UCSD-AML1 (cell line): ENCODE measurements at regions not wholly inside any gene's neighbourhood (a gene's known extent, or its start where the extent isn't known, plus 50 kb on each side); places are given as distances from the start of the nearest gene placed in this dataset.
A peak's percentile ranks its signal among the peaks of the same experiment; 100 is the strongest.
"Not testable (repeated sequence)": the region's sequence is repeated elsewhere in the genome, so short reads cannot be mapped to it uniquely, and the experiment has no call there.

Source experiments
- DNase-seq: peaks from one replicate; lab custom pipeline; 2025; ENCODE audit not compliant: unreplicated experiment; lab: John Stamatoyannopoulos, UW

- no peak for DNase-seq
These were observed 393.9 kb downstream of the RPS24 start for GRCh38 chr10:78427497-78428031.

GRCh38 chr10:78428579-78428978, 394.9 kb downstream of the RPS24 start:
- no peak for DNase-seq

- DNase-seq, result no peak
These were observed 396.3 kb downstream of the RPS24 start for GRCh38 chr10:78429984-78430383.

- peak; percentile 26 for DNase-seq
These were observed 398.9 kb downstream of the RPS24 start for GRCh38 chr10:78432583-78432982.

DNA sequence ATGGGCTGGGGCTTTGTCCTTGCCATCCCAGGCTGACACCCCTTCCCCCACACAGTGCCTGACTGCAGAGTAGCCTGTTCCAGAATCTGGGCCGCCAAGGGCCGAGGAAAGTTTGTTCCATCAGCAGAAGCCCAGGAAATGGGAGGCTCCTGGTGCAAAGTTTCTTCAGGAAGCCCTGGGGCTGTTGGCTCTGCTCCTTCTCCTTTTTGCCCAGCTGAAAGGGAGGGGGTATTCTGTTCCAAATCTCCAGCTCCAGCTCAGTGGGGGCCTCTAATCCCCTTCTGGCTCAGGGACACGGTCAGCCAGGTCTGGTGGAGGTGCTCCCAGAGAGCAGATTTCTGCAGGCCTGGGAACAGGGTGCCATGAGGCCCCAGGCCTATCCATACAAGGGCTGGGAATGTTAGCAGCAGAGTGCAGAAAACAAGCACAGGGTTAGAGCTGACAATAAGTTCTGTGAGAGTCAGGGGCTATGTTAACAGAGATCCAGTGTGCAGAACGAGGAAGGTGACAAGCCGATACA, 399.5 kb downstream of the RPS24 start:
- no peak for DNase-seq

- no peak for DNase-seq
These were observed 400.3 kb downstream of the RPS24 start for GRCh38 chr10:78433766-78434535.

- no peak for DNase-seq
These were observed 401.2 kb downstream of the RPS24 start for GRCh38 chr10:78434886-78435285.

- DNase-seq, result no peak
These were observed 402.0 kb downstream of the RPS24 start for GRCh38 chr10:78435484-78436221.

DNA sequence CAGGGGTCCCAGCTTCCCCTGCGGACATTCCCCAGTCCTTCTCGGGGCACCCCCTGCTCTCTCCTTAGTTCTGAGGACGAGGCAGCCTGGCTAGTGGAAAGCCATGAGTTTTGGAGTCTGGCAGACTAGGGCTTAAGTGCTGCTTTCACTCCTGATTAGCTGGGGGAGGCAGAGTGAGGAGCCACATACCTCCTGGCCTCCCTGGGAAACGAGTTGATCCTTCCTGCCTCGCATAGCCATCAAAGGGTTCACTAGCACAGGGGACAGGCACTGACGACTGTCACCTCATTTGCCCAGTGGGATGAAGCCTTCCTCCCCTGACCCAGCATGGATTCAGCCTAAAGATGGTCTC, 402.5 kb downstream of the RPS24 start:
- DNase-seq, result no peak

GRCh38 chr10:78436706-78437406, 403.2 kb downstream of the RPS24 start:
- no peak for DNase-seq

DNA sequence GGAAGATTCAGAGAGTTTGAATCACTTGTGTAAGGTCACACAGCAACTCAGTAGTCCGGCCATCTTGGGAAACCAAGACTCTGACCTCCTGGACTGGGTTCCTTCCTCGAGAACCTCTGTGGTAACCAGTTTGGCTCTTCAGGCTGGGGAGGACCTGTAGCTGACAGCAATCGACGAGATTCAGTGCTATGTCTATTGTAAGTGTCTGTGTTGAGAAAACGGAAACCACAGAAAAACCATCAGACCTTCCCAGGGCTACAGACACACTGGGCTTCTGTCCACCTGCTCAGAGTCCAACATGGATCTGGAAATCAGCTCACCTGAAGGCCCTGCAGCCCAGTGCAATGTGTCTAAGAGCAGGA, 403.7 kb downstream of the RPS24 start:
- DNase-seq, result no peak

DNA sequence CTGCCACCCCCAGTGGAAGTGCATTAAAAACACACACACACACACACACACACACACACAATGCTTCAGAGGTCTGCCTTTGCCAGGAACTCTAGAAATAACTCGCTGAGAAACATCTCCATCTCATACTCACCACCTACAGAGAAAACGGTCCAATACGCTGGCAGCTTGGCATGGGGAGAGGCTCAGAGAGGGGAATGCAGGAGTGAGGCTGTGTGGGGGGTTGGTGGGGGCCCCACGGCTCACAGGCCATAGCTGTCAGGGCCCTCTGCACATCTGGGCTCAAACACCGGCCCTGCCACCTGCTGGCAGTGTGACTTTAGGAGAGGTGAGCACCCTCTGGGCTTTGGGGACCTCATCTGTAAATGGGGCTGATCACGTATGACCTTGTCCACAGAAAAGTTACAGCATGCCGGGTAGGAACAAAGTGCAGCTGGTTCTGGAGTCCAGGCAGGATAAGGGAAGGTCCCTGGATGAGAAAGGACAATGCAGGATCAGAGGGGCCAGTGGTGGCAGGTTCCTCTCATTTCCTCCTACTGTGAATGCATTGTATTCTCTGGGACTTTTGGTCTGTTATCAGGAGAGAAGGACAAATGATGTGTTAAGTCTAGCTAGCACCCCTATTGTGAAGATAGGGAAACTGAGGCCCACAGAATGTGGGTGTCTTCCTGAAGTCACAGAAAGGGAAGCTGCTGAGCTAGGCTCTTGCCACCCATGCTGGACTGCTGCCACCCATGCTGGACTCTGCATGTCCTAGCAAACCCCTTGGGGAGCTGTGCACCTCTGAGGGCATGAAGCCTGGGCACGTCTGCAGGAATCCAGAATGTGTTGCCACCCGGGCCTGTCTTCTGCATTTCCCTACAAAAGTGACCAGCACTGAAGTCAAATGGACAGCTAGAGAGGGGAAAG, 404.6 kb downstream of the RPS24 start:
- DNase-seq, result peak; percentile 35

DNA sequence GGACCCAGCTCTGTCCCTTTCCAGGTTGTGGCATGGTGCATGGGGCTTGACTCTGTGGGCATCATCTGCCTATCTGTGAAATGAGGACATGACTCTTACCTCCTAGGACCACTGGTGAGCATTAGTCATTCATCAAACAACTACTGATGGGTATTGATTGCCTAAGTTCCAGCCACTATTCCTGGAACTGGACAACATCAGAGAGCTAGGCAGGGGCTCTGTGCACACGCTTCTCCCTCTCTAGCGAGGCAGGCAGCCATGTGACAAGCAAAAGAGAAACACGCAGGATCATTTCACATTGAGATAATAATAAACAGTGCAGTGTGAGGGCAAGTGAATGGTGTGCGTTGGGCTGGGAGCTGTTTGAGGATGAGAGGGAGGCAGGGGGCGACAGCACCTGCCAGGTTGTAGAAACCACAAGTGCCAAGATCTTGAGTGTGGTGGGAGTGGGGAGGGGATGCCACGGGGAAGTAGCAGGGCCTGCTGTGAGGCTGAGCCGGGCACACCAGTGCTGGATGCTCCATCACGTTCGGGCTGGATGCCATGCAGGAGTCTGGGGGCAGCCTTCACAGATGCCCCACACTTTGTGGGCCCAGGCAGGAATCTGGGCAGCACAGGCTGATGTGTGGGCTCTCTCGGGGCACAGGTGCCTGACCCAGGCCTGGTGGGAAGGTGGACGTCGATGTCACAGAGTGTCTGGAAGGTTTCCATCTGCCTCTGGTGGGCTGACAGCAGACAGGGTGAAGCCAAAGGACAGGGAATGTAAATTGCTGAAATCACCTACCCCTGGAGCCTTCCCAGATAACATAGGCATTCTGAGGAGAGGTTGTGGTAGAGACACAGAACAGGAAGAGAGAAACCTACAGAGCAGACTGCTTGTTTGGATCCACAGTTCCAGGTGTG, 405.5 kb downstream of the RPS24 start:
- DNase-seq, result no peak

DNA sequence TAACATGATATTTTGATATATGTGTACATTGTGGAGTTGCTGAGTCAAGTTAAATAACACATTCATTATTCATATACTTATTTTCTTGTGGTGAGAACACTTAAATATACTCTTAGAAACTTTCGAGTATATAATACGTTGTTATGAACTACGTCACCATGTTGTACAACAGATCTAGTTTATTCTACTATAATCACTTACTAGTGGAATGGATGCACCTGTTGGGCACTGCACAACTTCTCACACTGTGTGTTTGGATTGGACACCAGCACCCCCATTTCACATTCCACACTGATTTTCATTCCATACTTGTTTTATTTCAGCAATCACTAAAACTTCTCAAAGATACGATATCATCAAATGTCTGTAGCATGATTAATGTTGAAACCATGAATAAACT, 407.3 kb downstream of the RPS24 start:
- DNase-seq, result no peak

DNA sequence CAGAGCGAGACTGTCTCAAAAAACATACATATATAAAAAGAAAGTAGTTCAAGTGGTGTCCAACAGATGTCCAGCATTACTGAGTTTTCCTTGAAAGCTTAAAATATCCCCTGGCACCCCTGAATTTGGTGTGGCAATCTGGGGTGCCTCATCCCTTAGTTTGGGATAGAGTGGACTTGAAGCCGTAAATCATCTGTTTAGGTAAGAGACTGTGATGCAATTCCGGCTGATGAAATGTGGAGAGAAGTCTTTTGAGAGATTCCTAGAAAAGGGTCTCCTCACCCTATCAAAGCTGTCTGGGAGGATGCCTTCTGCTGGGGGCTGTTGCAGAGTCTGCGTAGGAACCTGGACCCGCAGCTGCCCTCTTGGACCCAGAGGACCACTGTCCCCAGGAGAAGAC, 408.0 kb downstream of the RPS24 start:
- no peak for DNase-seq

DNA sequence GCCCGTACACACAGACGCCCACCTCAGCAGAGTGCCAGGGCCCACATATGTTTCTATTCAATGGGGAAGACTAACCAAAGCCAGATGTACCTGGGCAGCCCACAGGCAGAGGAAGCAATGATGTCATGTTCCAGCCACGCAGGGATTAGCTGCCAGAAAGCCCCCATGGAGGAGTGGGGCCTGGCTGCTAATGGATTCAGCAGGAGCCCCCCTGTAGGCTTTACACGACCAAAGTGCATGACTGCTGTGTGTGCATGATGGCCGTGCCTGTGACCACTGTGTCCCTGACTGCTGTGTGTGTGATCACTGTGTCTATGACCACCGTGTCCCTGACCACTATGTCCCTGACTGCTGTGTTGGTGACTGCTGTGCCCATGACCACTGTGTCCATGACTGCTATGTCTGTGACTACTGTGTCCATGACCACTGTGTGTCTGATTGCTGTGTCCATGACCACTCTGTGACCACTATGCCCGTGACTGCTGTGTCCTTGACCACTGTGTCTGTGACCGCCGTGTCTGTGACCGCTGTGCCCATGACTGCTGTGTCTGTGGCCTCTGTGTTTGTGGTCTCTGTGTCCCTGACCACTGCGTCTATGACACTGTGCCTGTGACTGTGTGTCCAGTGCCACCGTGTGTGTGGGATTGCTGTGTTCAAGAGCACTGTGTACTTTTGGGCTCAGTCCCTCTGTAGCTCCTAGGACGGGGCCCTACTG, 409.3 kb downstream of the RPS24 start:
- DNase-seq, result no peak

GRCh38 chr10:78443900-78444571, 410.4 kb downstream of the RPS24 start:
- DNase-seq, result no peak

DNA sequence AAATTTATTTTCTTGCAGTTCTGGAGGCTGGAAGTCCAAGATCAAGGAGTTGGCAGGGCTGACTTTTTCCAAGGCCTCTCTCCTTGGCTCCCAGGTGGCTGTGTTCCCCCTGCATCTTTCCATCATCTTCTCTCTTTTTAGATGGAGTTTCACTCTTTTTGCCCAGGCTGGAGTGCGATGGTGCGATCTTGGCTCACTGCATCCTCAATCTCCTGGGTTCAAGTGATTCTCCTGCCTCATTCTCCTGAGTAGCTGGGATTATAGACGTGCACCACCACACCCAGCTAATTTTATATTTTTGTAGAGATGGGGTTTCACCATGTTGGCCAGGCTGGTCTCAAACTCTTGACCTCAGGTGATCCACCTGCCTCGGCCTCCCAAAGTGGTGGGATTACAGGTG, 411.1 kb downstream of the RPS24 start:
- DNase-seq, result not testable (repeated sequence)
